ENCODE measurements at regions not wholly inside any gene's neighbourhood (a gene's known extent, or its start where the extent isn't known, plus 50 kb on each side); places are given as distances from the start of the nearest gene placed in this dataset.

DNA sequence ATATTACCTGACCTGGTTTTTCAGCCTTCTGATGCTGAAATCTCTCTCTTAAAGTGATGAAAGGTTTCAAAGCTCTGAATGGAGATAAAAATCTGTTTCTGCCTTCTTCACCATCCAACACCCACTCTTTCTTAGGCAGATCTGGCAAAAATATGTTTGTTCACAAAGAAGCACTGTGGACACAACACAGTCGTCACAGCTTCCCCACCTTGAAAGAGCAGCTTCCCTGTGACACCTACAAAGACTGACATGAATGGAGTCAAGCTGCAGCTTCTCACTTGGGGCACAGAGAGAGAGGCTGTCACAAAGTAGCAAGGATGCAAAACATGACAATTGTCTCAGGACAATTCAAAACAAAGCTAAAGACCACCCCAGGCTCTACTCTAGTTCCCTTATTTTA, 86.5 kb downstream of the ICOS start:
- TF ChIP-seq, protein P1, sequence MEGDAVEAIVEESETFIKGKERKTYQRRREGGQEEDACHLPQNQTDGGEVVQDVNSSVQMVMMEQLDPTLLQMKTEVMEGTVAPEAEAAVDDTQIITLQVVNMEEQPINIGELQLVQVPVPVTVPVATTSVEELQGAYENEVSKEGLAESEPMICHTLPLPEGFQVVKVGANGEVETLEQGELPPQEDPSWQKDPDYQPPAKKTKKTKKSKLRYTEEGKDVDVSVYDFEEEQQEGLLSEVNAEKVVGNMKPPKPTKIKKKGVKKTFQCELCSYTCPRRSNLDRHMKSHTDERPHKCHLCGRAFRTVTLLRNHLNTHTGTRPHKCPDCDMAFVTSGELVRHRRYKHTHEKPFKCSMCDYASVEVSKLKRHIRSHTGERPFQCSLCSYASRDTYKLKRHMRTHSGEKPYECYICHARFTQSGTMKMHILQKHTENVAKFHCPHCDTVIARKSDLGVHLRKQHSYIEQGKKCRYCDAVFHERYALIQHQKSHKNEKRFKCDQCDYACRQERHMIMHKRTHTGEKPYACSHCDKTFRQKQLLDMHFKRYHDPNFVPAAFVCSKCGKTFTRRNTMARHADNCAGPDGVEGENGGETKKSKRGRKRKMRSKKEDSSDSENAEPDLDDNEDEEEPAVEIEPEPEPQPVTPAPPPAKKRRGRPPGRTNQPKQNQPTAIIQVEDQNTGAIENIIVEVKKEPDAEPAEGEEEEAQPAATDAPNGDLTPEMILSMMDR (IDR thresholded peaks at IDR 0.05; ENCODE audit: low read depth, low read length, poor library complexity, severe bottlenecking), result no peak
- no peak for TF ChIP-seq EZH2phosphoT487 (IDR thresholded peaks at IDR 0.05; ENCODE audit: borderline replicate concordance, low read length)

All from DOHH2 (cell line).